Esophagus squamous epithelium (tissue), 4 donors: ENCODE measurements at regions not wholly inside any gene's neighbourhood (a gene's known extent, or its start where the extent isn't known, plus 50 kb on each side); places are given as distances from the start of the nearest gene placed in this dataset.

Experiments
- POLR2A ChIP-seq, 4 donors: fragments of 450-650 bp; IDR thresholded peaks; one replicate each; pipeline ENCODE4 v1.6.1; 2017; ENCODE audit warnings: antibody characterized with exemption in 4 of 4, mild to moderate bottlenecking in 4 of 4, moderate library complexity in 3 of 4
- TF ChIP-seq, protein P1 (sequence below), 6 experiments: fragments of 450-650 bp in 4 of 6; fragments of 200-600 bp in 2 of 6; sonication (generic) in 2 of 6; IDR thresholded peaks; one replicate each; pipeline ENCODE4 v1.5.1; 2016 to 2019; ENCODE audit warnings: antibody characterized with exemption in 6 of 6, mild to moderate bottlenecking in 4 of 6, moderate library complexity in 4 of 6

- TF ChIP-seq, protein P1, sequence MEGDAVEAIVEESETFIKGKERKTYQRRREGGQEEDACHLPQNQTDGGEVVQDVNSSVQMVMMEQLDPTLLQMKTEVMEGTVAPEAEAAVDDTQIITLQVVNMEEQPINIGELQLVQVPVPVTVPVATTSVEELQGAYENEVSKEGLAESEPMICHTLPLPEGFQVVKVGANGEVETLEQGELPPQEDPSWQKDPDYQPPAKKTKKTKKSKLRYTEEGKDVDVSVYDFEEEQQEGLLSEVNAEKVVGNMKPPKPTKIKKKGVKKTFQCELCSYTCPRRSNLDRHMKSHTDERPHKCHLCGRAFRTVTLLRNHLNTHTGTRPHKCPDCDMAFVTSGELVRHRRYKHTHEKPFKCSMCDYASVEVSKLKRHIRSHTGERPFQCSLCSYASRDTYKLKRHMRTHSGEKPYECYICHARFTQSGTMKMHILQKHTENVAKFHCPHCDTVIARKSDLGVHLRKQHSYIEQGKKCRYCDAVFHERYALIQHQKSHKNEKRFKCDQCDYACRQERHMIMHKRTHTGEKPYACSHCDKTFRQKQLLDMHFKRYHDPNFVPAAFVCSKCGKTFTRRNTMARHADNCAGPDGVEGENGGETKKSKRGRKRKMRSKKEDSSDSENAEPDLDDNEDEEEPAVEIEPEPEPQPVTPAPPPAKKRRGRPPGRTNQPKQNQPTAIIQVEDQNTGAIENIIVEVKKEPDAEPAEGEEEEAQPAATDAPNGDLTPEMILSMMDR (IDR thresholded peaks at IDR 0.05): no peak
- no peak for TF ChIP-seq POLR2A (IDR thresholded peaks at IDR 0.05)
These were observed 83.1 kb upstream of the MINDY3 start for GRCh38 chr10:15943426-15943825.
